IPS DF 6.9 (cell line): ENCODE measurements at regions not wholly inside any gene's neighbourhood (a gene's known extent, or its start where the extent isn't known, plus 50 kb on each side); places are given as distances from the start of the nearest gene placed in this dataset.

Source experiments
- DNase-seq: peaks from one replicate; pipeline ENCODE4 v3.0.0-alpha.2; 2013; ENCODE audit warnings: low read depth, low spot score
- H3K27ac ChIP-seq: one replicate; pipeline ENCODE4 v1.5.1; 2013; ENCODE audit warnings: low read length, control low read depth
- H3K27me3 ChIP-seq: 2 replicates; pipeline ENCODE4 v1.6.1; 2013; ENCODE audit warnings: mild to moderate bottlenecking, low read length; ENCODE audit not compliant: control insufficient read depth, insufficient read depth
- H3K36me3 ChIP-seq: 2 replicates; pipeline ENCODE4 v1.6.1; 2013; ENCODE audit warnings: low read length; ENCODE audit not compliant: control insufficient read depth, insufficient read depth
- H3K4me1 ChIP-seq: 2 replicates; pipeline ENCODE4 v1.6.1; 2013; ENCODE audit warnings: low read length; ENCODE audit not compliant: control insufficient read depth, insufficient read depth
- H3K4me3 ChIP-seq: 2 replicates; pipeline ENCODE4 v1.5.1; 2013; ENCODE audit warnings: mild to moderate bottlenecking, low read length
- H3K9me3 ChIP-seq: 2 replicates; pipeline ENCODE4 v1.6.1; 2013; ENCODE audit warnings: low read length, inconsistent platforms; ENCODE audit not compliant: control insufficient read depth, insufficient read depth
- WGBS: extraction: QIAGEN DNeasy Blood & Tissue Kit; methylation state at CpG from one replicate; pipeline ENCODE4 v1.1.7; 2013; ENCODE audit warnings: mixed read lengths, missing lambda C conversion rate; ENCODE audit not compliant: insufficient read length, insufficient coverage; 5-methylcytosine and 5-hydroxymethylcytosine counted together

GRCh38 chr4:125464146-125464545 lies 149.4 kb downstream of the FAT4 start:
- H3K27me3 ChIP-seq, result no peaks in the 10 kb centered on the region
- H3K27ac ChIP-seq, result no peak overlapping the region
- H3K9me3 ChIP-seq, result no peaks in the 10 kb centered on the region
- no CpG with 5 or more reads among the region's 1 CpG for WGBS
- no peak overlapping the region for H3K4me3 ChIP-seq
- DNase-seq, result no peak
- H3K4me1 ChIP-seq, result no peaks in the 10 kb centered on the region
- no peaks in the 10 kb centered on the region for H3K36me3 ChIP-seq

GRCh38 chr4:125481334-125482045 lies 166.7 kb downstream of the FAT4 start:
- H3K4me1 ChIP-seq, result no peaks in the 10 kb centered on the region
- no peak overlapping the region for H3K27ac ChIP-seq
- no peak overlapping the region for H3K4me3 ChIP-seq
- no CpG with 5 or more reads among the region's 9 CpGs for WGBS
- no peak for DNase-seq
- H3K36me3 ChIP-seq, result no peaks in the 10 kb centered on the region
- no peaks in the 10 kb centered on the region for H3K27me3 ChIP-seq
- H3K9me3 ChIP-seq, result no peaks in the 10 kb centered on the region

GRCh38 chr4:125482822-125483221 lies 168.1 kb downstream of the FAT4 start:
- H3K4me3 ChIP-seq, result no peak overlapping the region
- no peak overlapping the region for H3K27ac ChIP-seq
- no peaks in the 10 kb centered on the region for H3K27me3 ChIP-seq
- WGBS, result no CpG with 5 or more reads among the region's 3 CpGs
- no peaks in the 10 kb centered on the region for H3K9me3 ChIP-seq
- H3K36me3 ChIP-seq, result no peaks in the 10 kb centered on the region
- DNase-seq, result no peak
- no peaks in the 10 kb centered on the region for H3K4me1 ChIP-seq

GRCh38 chr4:125483278-125483677 lies 168.5 kb downstream of the FAT4 start:
- Histone ChIP-seq H3K27ac (no peak overlapping the region), H3K27me3 (no peaks in the 10 kb centered on the region), H3K9me3 (no peaks in the 10 kb centered on the region), H3K4me1 (no peaks in the 10 kb centered on the region), H3K4me3 (no peak overlapping the region), H3K36me3 (no peaks in the 10 kb centered on the region)
- DNase-seq, result no peak
- WGBS, result no CpG with 5 or more reads among the region's 3 CpGs

- DNase-seq, result no peak
- Histone ChIP-seq H3K36me3 (0 out of 2 replicates have a peak, but pooled peaks cover 1% of the 10 kb centered on the region), H3K4me3 (no peak overlapping the region), H3K27me3 (no peaks in the 10 kb centered on the region), H3K27ac (no peak overlapping the region), H3K4me1 (no peaks in the 10 kb centered on the region), H3K9me3 (no peaks in the 10 kb centered on the region)
- no CpG with 5 or more reads among the region's 3 CpGs for WGBS
Observed at GRCh38 chr4:125484912-125485311, 170.2 kb downstream of the FAT4 start.

- no peaks in the 10 kb centered on the region for H3K4me1 ChIP-seq
- H3K9me3 ChIP-seq, result no peaks in the 10 kb centered on the region
- H3K27ac ChIP-seq, result no peak overlapping the region
- H3K36me3 ChIP-seq, result 0 out of 2 replicates have a peak, but pooled peaks cover 2% of the 10 kb centered on the region
- no peaks in the 10 kb centered on the region for H3K27me3 ChIP-seq
- WGBS, result no CpG with 5 or more reads among the region's 3 CpGs
- H3K4me3 ChIP-seq, result no peak overlapping the region
- no peak for DNase-seq
Observed at GRCh38 chr4:125486351-125486750, 171.6 kb downstream of the FAT4 start.

GRCh38 chr4:125489952-125490690 lies 175.4 kb downstream of the FAT4 start:
- Histone ChIP-seq H3K4me1 (no peaks in the 10 kb centered on the region), H3K27me3 (no peaks in the 10 kb centered on the region), H3K4me3 (no peak overlapping the region), H3K27ac (no peak overlapping the region), H3K36me3 (0 out of 2 replicates have a peak, but pooled peaks cover 2% of the 10 kb centered on the region), H3K9me3 (no peaks in the 10 kb centered on the region)
- WGBS, result no CpG with 5 or more reads among the region's 15 CpGs
- no peak for DNase-seq

- H3K4me1 ChIP-seq, result no peaks in the 10 kb centered on the region
- no peak overlapping the region for H3K27ac ChIP-seq
- no peaks in the 10 kb centered on the region for H3K9me3 ChIP-seq
- no peaks in the 10 kb centered on the region for H3K27me3 ChIP-seq
- H3K4me3 ChIP-seq, result no peak overlapping the region
- H3K36me3 ChIP-seq, result 0 out of 2 replicates have a peak, but pooled peaks cover 2% of the 10 kb centered on the region
- no CpG with 5 or more reads among the region's 1 CpG for WGBS
- no peak for DNase-seq
Observed at GRCh38 chr4:125492957-125493356, 178.2 kb downstream of the FAT4 start.

- H3K27me3 ChIP-seq, result no peaks in the 10 kb centered on the region
- H3K9me3 ChIP-seq, result no peaks in the 10 kb centered on the region
- no peaks in the 10 kb centered on the region for H3K4me1 ChIP-seq
- WGBS, result no CpG with 5 or more reads among the region's 1 CpG
- no peak for DNase-seq
- no peak overlapping the region for H3K4me3 ChIP-seq
- H3K36me3 ChIP-seq, result no peaks in the 10 kb centered on the region
- H3K27ac ChIP-seq, result no peak overlapping the region
Observed at GRCh38 chr4:125497861-125498260, 183.1 kb downstream of the FAT4 start.

GRCh38 chr4:125498981-125499380 lies 184.2 kb downstream of the FAT4 start:
- no peak for DNase-seq

More at GRCh38 chr4:125498981-125499380, 184.2 kb downstream of the FAT4 start:
- no peaks in the 10 kb centered on the region for H3K4me1 ChIP-seq
- no peak overlapping the region for H3K4me3 ChIP-seq
- no peaks in the 10 kb centered on the region for H3K27me3 ChIP-seq
- no peaks in the 10 kb centered on the region for H3K9me3 ChIP-seq
- no peaks in the 10 kb centered on the region for H3K36me3 ChIP-seq
- H3K27ac ChIP-seq, result no peak overlapping the region
- WGBS, result no CpG with 5 or more reads among the region's 1 CpG
